ENCODE measurements at regions not wholly inside any gene's neighbourhood (a gene's known extent, or its start where the extent isn't known, plus 50 kb on each side); places are given as distances from the start of the nearest gene placed in this dataset.

DNA sequence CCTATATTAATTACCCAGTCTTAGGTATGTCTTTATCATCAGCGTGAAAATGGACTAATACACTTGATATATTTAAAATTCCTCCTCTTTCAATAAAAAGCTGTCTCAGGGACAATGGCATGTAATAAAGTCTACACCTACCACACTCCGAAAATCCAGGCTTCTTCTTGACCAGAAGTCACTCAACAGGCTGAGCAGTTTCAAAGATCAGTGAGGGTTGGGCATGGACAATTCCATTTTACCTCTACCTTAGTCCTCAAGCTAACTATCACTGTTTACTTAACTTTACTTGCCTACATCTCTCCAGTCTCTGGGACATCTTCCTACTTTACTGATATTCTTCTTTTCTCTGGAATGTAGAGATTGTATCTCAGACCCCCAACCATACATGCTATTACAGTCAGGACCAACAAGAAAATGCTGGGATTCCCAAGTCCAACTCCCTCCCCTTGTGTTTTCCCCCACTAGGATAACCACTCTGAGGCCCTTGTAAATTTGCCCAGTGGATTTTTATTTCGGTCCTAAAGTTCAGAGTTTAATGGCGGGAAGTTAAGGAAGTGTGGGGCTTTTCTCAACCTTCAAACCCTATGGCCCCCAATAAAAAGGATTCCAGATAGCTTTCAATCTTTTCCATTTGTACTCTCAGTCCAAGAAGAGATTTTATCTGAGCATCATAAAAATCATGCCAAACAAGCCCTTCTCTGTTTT, 137.1 kb upstream of the TSC22D2 start:
- no peak for TF ChIP-seq SIN3A (IDR thresholded peaks at IDR 0.05; ENCODE audit: borderline replicate concordance, insufficient read depth, low read length)
- no peak for TF ChIP-seq TAF1 (IDR thresholded peaks at IDR 0.05; ENCODE audit: borderline replicate concordance, insufficient read depth, low read length)
- no peak for TF ChIP-seq POLR2AphosphoS5 (IDR thresholded peaks at IDR 0.05; ENCODE audit: low read depth, low read length)
- TF ChIP-seq, protein P1, sequence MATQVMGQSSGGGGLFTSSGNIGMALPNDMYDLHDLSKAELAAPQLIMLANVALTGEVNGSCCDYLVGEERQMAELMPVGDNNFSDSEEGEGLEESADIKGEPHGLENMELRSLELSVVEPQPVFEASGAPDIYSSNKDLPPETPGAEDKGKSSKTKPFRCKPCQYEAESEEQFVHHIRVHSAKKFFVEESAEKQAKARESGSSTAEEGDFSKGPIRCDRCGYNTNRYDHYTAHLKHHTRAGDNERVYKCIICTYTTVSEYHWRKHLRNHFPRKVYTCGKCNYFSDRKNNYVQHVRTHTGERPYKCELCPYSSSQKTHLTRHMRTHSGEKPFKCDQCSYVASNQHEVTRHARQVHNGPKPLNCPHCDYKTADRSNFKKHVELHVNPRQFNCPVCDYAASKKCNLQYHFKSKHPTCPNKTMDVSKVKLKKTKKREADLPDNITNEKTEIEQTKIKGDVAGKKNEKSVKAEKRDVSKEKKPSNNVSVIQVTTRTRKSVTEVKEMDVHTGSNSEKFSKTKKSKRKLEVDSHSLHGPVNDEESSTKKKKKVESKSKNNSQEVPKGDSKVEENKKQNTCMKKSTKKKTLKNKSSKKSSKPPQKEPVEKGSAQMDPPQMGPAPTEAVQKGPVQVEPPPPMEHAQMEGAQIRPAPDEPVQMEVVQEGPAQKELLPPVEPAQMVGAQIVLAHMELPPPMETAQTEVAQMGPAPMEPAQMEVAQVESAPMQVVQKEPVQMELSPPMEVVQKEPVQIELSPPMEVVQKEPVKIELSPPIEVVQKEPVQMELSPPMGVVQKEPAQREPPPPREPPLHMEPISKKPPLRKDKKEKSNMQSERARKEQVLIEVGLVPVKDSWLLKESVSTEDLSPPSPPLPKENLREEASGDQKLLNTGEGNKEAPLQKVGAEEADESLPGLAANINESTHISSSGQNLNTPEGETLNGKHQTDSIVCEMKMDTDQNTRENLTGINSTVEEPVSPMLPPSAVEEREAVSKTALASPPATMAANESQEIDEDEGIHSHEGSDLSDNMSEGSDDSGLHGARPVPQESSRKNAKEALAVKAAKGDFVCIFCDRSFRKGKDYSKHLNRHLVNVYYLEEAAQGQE (IDR thresholded peaks at IDR 0.05; ENCODE audit: insufficient read depth in 1 of 2, low read depth in 2 of 2, low read length in 2 of 2), result no peak
- no peak for TF ChIP-seq FOXP2 (optimal IDR thresholded peaks at IDR 0.05; ENCODE audit: borderline replicate concordance, extremely low read depth, extremely low read length, insufficient read depth)

DNA sequence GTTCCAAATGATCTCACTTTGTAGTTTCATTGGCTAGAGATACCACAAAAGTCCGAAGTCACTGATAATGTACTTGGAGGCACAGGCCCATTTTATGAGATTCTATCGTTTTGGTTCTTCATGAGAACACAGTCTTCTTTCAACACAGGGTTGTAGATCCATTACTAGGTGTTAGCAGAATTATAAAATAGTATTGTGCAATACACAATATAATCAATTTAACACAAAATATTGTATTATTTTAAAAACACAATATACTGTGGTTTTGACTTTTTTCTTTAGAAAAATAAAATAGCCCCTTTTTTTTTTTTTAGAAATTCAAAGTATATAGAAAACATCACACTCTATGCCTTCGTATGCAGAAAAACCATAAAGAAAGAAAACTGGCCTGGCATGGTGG, 138.6 kb upstream of the TSC22D2 start:
- TF ChIP-seq SIN3A (IDR thresholded peaks at IDR 0.05; ENCODE audit: borderline replicate concordance, insufficient read depth, low read length), result no peak
- TF ChIP-seq, protein P1 (IDR thresholded peaks at IDR 0.05; ENCODE audit: insufficient read depth in 1 of 2, low read depth in 2 of 2, low read length in 2 of 2), result no peak
- TF ChIP-seq TAF1 (IDR thresholded peaks at IDR 0.05; ENCODE audit: borderline replicate concordance, insufficient read depth, low read length), result no peak
- TF ChIP-seq FOXP2 (optimal IDR thresholded peaks at IDR 0.05; ENCODE audit: borderline replicate concordance, extremely low read depth, extremely low read length, insufficient read depth), result no peak
- TF ChIP-seq POLR2AphosphoS5 (IDR thresholded peaks at IDR 0.05; ENCODE audit: low read depth, low read length), result no peak

- TF ChIP-seq FOXP2 (optimal IDR thresholded peaks at IDR 0.05; ENCODE audit: borderline replicate concordance, extremely low read depth, extremely low read length, insufficient read depth) (no peak), POLR2AphosphoS5 (IDR thresholded peaks at IDR 0.05; ENCODE audit: low read depth, low read length) (no peak), SIN3A (IDR thresholded peaks at IDR 0.05; ENCODE audit: borderline replicate concordance, insufficient read depth, low read length) (no peak), TAF1 (IDR thresholded peaks at IDR 0.05; ENCODE audit: borderline replicate concordance, insufficient read depth, low read length) (no peak)
- TF ChIP-seq, protein P1 (IDR thresholded peaks at IDR 0.05; ENCODE audit: insufficient read depth in 1 of 2, low read depth in 2 of 2, low read length in 2 of 2), result no peak
Measured at GRCh38 chr3:150268426-150269391, 139.4 kb upstream of the TSC22D2 start.

DNA sequence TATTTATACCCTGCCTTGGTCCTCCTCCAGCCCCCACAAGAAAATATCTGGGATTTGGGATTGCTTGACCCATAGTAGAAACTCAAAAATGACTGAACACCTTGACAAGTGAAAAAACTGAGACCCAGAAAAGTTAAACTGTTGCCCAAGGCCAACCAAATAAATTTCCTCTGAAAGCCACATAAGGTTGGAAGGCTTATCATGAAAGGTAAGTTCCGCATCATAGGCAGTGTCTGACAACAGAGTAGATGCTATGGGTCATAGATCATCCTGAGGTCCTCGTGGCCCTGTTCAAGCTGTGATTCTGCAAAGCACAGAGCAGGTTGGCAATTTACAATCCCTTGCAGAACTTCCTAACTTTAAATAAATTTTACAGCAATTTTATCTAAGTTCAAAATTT, 140.8 kb upstream of the TSC22D2 start:
- TF ChIP-seq TAF1 (IDR thresholded peaks at IDR 0.05; ENCODE audit: borderline replicate concordance, insufficient read depth, low read length), result no peak
- TF ChIP-seq FOXP2 (optimal IDR thresholded peaks at IDR 0.05; ENCODE audit: borderline replicate concordance, extremely low read depth, extremely low read length, insufficient read depth), result no peak
- TF ChIP-seq, protein P1 (IDR thresholded peaks at IDR 0.05; ENCODE audit: insufficient read depth in 1 of 2, low read depth in 2 of 2, low read length in 2 of 2), result no peak
- no peak for TF ChIP-seq POLR2AphosphoS5 (IDR thresholded peaks at IDR 0.05; ENCODE audit: low read depth, low read length)

Data from PFSK-1 (cell line).